Upper lobe of left lung (tissue), 6 donors: ENCODE measurements at regions not wholly inside any gene's neighbourhood (a gene's known extent, or its start where the extent isn't known, plus 50 kb on each side); places are given as distances from the start of the nearest gene placed in this dataset.

ENCODE experiments used
- ATAC-seq, 2 donors: fragments of 200-7000 bp; cut with Tn5 transposase; one replicate each; pipeline ENCODE4 v1.9.1; 2022; ENCODE audit warnings: mild to moderate bottlenecking in 2 of 2, moderate library complexity in 2 of 2; ENCODE audit not compliant: low FRiP score in 2 of 2
- DNase-seq, 2 donors: peaks; one replicate each; pipeline ENCODE4 v3.0.0-alpha.2; 2019 to 2020
- H3K27ac ChIP-seq, 4 donors: fragments of 200-600 bp; sonication (generic); one replicate each; pipeline ENCODE4 v1.5.1; 2016 to 2019
- H3K27me3 ChIP-seq, 4 donors: fragments of 200-600 bp; sonication (generic); one replicate each; pipeline ENCODE4 v1.5.1; 2017 to 2019
- H3K36me3 ChIP-seq, 4 donors: fragments of 200-600 bp; sonication (generic); one replicate each; pipeline ENCODE4 v1.5.1; 2016 to 2019
- H3K4me1 ChIP-seq, 4 donors: fragments of 200-600 bp; sonication (generic); one replicate each; pipeline ENCODE4 v1.5.1; 2018 to 2019
- H3K4me3 ChIP-seq, 4 donors: fragments of 200-600 bp; sonication (generic); one replicate each; pipeline ENCODE4 v1.5.1; 2017 to 2019; ENCODE audit warnings: mild to moderate bottlenecking in 2 of 4, moderate library complexity in 1 of 4
- H3K9me3 ChIP-seq, 4 donors: fragments of 200-600 bp; sonication (generic); one replicate each; pipeline ENCODE4 v1.5.1; 2018 to 2019
- EP300 ChIP-seq, 4 donors: sonication (generic); formaldehyde crosslinking; IDR thresholded peaks; one replicate each; pipeline ENCODE4 v1.5.1; 2017; ENCODE audit warnings: antibody characterized with exemption in 4 of 4, control low read depth in 2 of 4
- POLR2A ChIP-seq, 4 donors: fragments of 450-650 bp; IDR thresholded peaks; one replicate each; pipeline ENCODE4 v1.5.1; 2016 to 2017; ENCODE audit warnings: antibody characterized with exemption in 4 of 4, mild to moderate bottlenecking in 2 of 4
- POLR2AphosphoS5 ChIP-seq, 2 donors: sonication (generic); formaldehyde crosslinking; IDR thresholded peaks; one replicate each; pipeline ENCODE4 v1.5.1; 2017; ENCODE audit warnings: antibody characterized with exemption in 2 of 2
- WGBS, 2 donors: methylation state at CpG; one replicate each; pipeline ENCODE4 v1.1.5; 2017 to 2018; 5-methylcytosine and 5-hydroxymethylcytosine counted together
- TF ChIP-seq, protein P1 (sequence below), 6 experiments: fragments of 450-650 bp in 4 of 6; fragments of 200-600 bp in 2 of 6; sonication (generic) in 2 of 6; IDR thresholded peaks; one replicate each; pipeline ENCODE4 v1.5.1; 2016 to 2019; ENCODE audit warnings: antibody characterized with exemption in 6 of 6
- donor health status: DM: no; HTN: no; CAD: no; lungs with moderate emphysema.
- donor health status: DM: no; HTN: yes; CAD: no; lungs with severe emphysema.

DNA sequence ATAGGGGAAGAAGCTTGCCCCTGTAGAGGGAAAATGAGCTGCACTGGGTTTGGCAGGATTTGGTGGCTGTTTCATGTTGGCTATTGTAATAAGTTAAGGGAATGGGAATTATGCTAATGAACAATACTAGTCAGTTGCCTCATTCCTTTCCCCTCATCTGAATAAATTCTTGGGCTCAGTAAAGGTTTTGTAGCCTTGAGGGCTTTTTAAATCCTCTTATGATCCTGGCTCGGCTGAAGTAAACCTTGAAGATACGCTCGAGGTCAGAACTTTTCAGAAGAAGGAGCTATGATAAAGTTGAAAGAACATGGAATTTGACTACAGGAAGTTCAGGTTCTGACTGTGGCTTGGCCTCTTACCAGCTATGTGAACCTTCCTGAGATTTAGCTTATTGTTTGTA, 448.7 kb downstream of the RAB38 start:
- ATAC-seq (no peak), DNase-seq (no peak)
- TF ChIP-seq, protein P1, sequence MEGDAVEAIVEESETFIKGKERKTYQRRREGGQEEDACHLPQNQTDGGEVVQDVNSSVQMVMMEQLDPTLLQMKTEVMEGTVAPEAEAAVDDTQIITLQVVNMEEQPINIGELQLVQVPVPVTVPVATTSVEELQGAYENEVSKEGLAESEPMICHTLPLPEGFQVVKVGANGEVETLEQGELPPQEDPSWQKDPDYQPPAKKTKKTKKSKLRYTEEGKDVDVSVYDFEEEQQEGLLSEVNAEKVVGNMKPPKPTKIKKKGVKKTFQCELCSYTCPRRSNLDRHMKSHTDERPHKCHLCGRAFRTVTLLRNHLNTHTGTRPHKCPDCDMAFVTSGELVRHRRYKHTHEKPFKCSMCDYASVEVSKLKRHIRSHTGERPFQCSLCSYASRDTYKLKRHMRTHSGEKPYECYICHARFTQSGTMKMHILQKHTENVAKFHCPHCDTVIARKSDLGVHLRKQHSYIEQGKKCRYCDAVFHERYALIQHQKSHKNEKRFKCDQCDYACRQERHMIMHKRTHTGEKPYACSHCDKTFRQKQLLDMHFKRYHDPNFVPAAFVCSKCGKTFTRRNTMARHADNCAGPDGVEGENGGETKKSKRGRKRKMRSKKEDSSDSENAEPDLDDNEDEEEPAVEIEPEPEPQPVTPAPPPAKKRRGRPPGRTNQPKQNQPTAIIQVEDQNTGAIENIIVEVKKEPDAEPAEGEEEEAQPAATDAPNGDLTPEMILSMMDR (IDR thresholded peaks at IDR 0.05), result no peak
- no peak for TF ChIP-seq EP300 (IDR thresholded peaks at IDR 0.05)
- TF ChIP-seq POLR2AphosphoS5 (IDR thresholded peaks at IDR 0.05), result no peak
- no peak for TF ChIP-seq POLR2A (IDR thresholded peaks at IDR 0.05)
- 45 to 67% methylated on average over 3 of the region's 3 CpGs for WGBS, 2 donors
- H3K27ac ChIP-seq, result no peak overlapping the region
- H3K4me3 ChIP-seq, result no peak overlapping the region
- no peaks in the 10 kb centered on the region for H3K9me3 ChIP-seq
- H3K27me3 ChIP-seq, result no peaks in the 10 kb centered on the region
- peaks cover 0 to 4% (median 0%) of the 10 kb centered on the region in 4 donors for H3K4me1 ChIP-seq
- no peaks in the 10 kb centered on the region for H3K36me3 ChIP-seq

DNA sequence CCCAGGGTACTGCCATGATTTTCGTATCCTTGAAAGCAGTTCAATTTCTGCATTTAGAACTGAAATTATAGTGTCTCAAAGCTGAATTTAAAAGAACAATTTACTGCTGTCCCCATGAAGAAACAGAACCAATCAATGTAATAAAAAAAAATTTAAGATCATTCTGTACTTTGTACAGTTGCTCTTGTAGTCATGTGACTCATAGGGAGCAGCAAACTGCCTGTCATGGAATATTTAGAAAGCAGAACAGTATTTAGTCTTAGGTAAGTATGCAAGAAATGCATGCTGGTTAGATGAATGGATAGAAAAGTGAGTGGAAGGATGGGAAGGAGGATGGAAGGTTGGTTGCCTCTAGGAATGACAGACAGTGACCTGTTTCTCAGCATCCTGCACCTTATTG, 450.9 kb downstream of the RAB38 start:
- Histone ChIP-seq H3K27ac (no peak overlapping the region), H3K4me1 (peaks cover 0 to 4% (median 0%) of the 10 kb centered on the region in 4 donors), H3K27me3 (no peaks in the 10 kb centered on the region), H3K9me3 (no peaks in the 10 kb centered on the region), H3K36me3 (no peaks in the 10 kb centered on the region), H3K4me3 (no peak overlapping the region)
- DNase-seq (no peak), ATAC-seq (no peak)
- TF ChIP-seq EP300 (IDR thresholded peaks at IDR 0.05) (no peak), POLR2A (IDR thresholded peaks at IDR 0.05) (no peak), POLR2AphosphoS5 (IDR thresholded peaks at IDR 0.05) (no peak)
- TF ChIP-seq, protein P1 (IDR thresholded peaks at IDR 0.05), result no peak
- WGBS, 2 donors, result 90% methylated on average over 1 of the region's 1 CpG

DNA sequence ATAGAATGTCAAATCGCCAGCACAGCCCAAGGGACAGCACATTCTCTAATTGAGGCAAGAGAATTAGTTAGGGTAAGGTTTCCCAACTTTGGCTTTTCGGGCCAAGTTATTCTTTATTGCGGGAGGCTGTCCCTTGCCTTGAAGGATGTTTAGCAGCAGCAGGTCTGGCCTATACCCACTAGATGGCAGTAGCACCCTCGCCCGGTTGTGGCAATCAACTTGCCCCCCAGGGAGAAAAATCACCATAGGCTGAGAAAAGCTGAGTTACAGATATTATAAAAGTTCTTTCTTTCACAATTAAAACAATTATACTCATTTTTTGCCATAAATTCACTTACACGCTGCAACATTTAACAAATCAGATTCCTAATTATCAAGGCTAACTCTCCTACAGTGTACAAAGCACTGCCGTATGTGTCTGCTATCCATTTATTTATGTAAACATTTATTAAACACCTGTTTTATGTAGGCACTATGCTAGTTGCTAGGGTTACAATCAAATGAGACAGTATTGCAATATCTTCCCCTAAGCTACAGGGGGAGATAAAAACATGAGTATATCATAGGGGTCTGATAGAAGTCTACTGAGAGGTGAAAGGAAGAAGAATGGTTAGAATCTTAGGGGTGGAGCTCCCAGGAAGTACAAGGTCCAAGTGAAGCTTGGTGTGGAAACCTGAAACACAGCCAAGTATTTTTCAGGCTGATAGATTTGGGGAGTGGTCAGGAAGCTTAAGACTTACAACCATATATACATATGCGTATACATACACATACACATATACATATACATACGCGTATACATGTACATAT, 452.3 kb downstream of the RAB38 start:
- TF ChIP-seq, protein P1 (IDR thresholded peaks at IDR 0.05), result peak in 4 of 6 experiments; percentile 28 to 39 (median 35)
- TF ChIP-seq POLR2A (IDR thresholded peaks at IDR 0.05) (no peak), POLR2AphosphoS5 (IDR thresholded peaks at IDR 0.05) (no peak)
- no peak overlapping the region for H3K4me3 ChIP-seq
- no peaks in the 10 kb centered on the region for H3K9me3 ChIP-seq
- peaks cover 0 to 4% (median 0%) of the 10 kb centered on the region in 4 donors for H3K4me1 ChIP-seq
- no peaks in the 10 kb centered on the region for H3K36me3 ChIP-seq
- WGBS, 2 donors, result 65 to 66% methylated on average over 10 of the region's 10 CpGs
- no peaks in the 10 kb centered on the region for H3K27me3 ChIP-seq
- peak in 1 of 2 donors; percentile 61 for ATAC-seq
- peak in 1 of 2 donors; percentile 22 for DNase-seq
- H3K27ac ChIP-seq, result no peak overlapping the region

DNA sequence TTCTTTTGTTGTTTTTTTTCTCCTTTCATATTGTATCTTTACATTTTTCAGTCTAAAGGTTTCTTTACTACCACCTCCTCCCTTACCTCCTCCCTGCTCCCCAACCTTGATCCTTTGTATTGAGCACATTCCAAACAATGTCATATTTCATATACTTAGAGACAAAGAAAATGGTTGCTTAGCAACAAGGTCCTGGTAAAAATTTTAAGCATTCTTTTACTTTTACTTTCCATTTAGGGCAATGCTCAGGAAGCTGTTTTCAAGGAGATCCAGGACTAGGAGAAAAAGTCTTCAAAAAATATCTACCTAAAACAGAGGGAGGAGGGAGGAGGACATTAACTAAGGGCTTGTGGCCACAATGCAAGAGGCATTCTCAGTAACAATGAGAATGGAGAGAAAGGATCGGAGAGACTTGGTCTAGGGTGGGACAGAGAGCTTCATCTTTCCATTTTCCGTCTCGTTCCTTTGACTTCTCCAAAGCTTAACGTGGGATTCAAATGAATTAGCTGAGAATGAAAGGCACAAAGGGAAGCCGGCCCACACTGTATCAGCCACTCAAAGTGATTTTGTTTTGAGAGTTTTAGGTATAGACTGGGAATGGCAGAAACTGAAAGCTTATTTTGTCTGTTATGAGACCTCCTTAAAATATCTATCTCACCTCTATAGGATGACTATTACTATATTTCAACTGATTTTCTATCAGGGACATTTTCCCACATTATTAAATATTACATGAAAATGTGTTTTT, 455.7 kb downstream of the RAB38 start:
- no peak overlapping the region for H3K27ac ChIP-seq
- H3K27me3 ChIP-seq, result no peaks in the 10 kb centered on the region

More for the DNA sequence above, 455.7 kb downstream of the RAB38 start:
- no peaks in the 10 kb centered on the region for H3K4me1 ChIP-seq
- H3K9me3 ChIP-seq, result no peaks in the 10 kb centered on the region
- H3K36me3 ChIP-seq, result no peaks in the 10 kb centered on the region
- ATAC-seq, result no peak
- WGBS, 2 donors, result 85% methylated on average over 5 of the region's 5 CpGs
- no peak for TF ChIP-seq EP300 (IDR thresholded peaks at IDR 0.05)
- no peak for TF ChIP-seq POLR2A (IDR thresholded peaks at IDR 0.05)
- TF ChIP-seq POLR2AphosphoS5 (IDR thresholded peaks at IDR 0.05), result no peak
- TF ChIP-seq, protein P1 (IDR thresholded peaks at IDR 0.05), result no peak
- H3K4me3 ChIP-seq, result no peak overlapping the region
- DNase-seq, result no peak
